Fibroblast of villous mesenchyme (primary cell): ENCODE measurements at regions not wholly inside any gene's neighbourhood (a gene's known extent, or its start where the extent isn't known, plus 50 kb on each side); places are given as distances from the start of the nearest gene placed in this dataset.

Source experiments
- DNase-seq: peaks from one replicate; pipeline ENCODE4 v3.0.0-alpha.2; 2010; ENCODE audit warnings: low read depth
- H3K4me3 ChIP-seq: 2 replicates; pipeline ENCODE4 v1.5.1; 2011; ENCODE audit warnings: low read depth, mild to moderate bottlenecking, low read length
- TF ChIP-seq, protein P1 (sequence below): IDR thresholded peaks from 2 replicates; pipeline ENCODE4 v1.5.1; 2012; ENCODE audit warnings: low read depth, mild to moderate bottlenecking, low read length; ENCODE audit not compliant: insufficient read depth

DNA sequence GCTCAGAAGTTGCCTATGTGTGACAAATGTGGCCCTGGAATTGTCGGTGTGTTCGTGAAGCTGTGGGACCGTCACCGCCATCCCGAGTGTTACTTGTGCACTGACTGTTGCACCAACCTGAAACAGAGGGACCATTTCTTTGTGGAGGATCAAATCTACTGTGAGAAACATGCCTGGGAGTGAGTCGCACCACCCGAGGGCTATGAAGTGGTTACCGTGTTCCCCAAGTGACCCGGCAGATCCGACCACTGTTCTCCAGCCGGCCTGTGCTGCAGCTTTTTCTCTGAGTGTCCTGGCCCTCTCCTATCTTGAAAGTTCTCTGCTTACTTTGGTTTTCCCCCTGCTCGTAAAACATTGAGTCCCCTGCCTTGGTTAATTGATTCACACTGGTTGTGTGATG, 65.3 kb downstream of the VCPKMT start:
- H3K4me3 ChIP-seq, result no peak overlapping the region
- no peak for DNase-seq
- TF ChIP-seq, protein P1, sequence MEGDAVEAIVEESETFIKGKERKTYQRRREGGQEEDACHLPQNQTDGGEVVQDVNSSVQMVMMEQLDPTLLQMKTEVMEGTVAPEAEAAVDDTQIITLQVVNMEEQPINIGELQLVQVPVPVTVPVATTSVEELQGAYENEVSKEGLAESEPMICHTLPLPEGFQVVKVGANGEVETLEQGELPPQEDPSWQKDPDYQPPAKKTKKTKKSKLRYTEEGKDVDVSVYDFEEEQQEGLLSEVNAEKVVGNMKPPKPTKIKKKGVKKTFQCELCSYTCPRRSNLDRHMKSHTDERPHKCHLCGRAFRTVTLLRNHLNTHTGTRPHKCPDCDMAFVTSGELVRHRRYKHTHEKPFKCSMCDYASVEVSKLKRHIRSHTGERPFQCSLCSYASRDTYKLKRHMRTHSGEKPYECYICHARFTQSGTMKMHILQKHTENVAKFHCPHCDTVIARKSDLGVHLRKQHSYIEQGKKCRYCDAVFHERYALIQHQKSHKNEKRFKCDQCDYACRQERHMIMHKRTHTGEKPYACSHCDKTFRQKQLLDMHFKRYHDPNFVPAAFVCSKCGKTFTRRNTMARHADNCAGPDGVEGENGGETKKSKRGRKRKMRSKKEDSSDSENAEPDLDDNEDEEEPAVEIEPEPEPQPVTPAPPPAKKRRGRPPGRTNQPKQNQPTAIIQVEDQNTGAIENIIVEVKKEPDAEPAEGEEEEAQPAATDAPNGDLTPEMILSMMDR, result no peak

DNA sequence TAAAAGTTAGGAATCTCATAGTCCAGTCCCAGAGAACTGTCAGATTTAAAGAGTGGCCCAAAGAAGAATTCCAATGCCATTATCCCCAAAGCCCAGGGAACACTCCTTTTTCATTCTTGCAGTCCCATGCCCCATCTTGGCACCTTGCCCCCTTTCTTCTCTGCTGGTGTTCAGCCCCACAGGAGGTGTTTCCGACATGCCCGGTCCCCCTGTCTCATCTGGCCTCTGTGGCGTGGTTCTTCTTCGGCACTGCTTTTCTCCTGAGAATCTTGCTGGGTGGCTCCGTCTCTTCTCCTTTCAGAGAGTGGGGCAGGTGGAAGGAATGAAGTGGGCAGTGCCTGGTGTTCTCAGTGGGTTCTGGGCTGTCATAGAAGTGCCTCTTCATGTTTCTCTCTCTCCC, 64.7 kb downstream of the VCPKMT start:
- no peak for DNase-seq
- TF ChIP-seq, protein P1, result no peak
- no peak overlapping the region for H3K4me3 ChIP-seq

DNA sequence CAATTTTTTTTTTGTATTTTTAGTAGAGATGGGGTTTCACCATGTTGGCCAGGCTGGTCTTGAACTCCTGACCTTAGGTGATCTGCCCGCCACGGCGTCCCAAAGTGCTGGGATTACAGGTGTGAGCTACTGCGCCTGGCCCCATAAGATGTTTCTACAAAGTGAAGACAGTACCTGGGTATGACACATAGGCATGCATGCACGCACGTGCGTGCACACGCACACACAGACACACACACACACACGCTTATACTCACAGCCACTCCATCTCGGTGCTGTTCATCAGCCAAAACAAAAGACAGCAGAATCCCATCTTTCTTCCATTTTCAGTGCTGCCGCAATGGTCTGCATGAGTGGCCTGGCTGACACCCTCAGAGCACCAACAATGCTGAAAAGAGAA, 63.9 kb downstream of the VCPKMT start:
- TF ChIP-seq, protein P1, result no peak

DNA sequence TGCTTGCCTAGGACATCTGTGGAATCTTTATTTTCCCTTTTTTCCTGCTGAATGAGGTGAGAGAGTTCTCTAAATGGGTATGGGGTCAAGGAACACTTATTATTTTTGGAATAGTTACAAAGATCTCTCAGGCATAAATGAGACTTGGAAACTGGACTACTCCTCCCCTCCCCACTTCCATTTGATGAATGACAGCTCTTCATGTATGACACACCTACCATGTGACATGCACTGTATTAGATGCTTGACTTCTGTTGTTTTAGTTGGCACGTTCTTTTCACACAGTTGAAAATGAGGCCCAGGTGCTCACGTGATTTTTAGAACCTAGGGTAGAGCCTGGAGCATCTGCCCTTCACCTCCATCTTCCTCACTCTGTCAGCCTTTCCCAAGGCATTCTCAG, 62.4 kb downstream of the VCPKMT start:
- DNase-seq, result no peak
- TF ChIP-seq, protein P1, result no peak

More for the DNA sequence above, 63.9 kb downstream of the VCPKMT start:
- no peak overlapping the region for H3K4me3 ChIP-seq
- no peak for DNase-seq

DNA sequence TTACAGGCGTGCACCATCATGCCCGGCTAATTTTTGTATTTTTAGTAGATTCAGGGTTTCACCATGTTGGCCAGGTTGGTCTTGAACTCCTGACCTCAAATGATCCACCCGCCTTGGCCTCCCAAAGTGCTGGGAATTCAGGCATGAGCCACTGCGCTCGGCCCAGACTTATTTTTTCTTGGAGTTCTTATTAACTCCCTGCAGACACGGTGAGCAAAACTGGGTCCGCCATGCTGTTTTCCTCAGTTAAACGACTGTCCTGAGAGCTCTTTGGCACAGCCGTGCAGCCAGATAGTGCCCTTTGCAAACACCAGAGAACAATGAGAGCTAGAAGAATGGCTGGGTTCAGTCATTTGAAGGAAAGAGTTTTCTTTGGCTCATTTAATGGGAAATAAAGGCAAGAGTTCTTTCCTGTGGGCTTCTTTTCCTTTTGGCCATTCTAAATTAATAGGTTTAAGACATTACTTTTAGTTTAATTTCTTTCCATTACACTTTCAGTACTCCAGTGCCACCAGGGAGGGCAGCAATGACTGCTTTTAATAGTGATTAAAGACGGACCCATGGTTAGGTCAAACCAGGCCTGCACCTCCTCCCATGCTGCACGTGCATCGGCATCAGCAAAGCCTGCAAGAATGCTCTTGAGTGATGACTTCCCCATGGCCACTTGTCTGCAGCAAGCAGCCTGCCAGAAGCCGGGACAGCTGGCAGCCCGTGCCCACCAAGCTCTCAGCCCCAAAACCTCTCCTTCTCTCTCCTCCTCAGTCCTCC, 60.7 kb downstream of the VCPKMT start:
- no peak for DNase-seq
- H3K4me3 ChIP-seq, result no peak overlapping the region
- TF ChIP-seq, protein P1, result peak; percentile 18

More for the DNA sequence above, 62.4 kb downstream of the VCPKMT start:
- H3K4me3 ChIP-seq, result no peak overlapping the region

DNA sequence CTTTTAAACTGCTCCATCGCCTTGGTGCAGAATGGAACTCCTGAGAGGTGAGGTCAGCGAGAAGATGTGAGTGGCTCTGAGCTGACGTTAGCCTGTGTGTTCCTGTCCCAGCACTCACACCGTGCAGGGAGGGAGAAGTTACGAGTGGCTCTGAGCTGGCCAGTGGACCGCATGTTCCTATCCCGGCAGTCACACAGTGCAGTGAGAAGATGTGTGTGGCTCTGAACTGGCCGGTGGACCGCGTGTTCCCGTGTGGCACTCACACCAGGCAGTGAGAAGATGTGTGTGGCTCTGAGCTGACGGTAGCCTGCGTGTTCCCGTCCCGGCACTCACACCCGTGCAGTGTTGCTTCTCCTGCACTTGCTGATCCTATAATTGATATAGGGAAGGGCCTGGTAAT, 59.9 kb downstream of the VCPKMT start:
- no peak for DNase-seq
- H3K4me3 ChIP-seq, result no peak overlapping the region
- TF ChIP-seq, protein P1, result no peak

DNA sequence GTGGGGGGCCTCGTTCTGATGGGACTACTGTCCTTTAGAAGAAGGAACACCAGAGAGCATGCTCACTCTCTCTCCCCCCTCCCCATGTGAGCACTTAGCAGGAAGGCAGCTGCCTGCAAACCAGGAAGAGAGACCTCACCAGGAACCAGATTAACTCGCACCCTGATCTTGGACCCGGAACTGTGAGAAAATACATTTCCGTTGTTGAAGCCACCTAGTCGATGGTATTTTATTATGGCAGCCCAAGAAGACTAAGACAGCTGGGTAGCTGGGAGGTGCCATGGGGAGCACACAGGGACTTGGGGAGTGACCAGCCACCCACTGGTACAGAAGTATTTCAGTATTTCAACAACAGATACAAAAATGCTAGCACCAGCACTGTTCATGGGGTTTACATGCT, 59.0 kb downstream of the VCPKMT start:
- H3K4me3 ChIP-seq, result no peak overlapping the region
- no peak for DNase-seq
- TF ChIP-seq, protein P1, result no peak
